WTC11 (cell line): ENCODE measurements at regions not wholly inside any gene's neighbourhood (a gene's known extent, or its start where the extent isn't known, plus 50 kb on each side); places are given as distances from the start of the nearest gene placed in this dataset.

Experiments used
- CTCF ChIP-seq: fragments of 200-600 bp; IDR thresholded peaks from 2 replicates; pipeline ENCODE4 v1.8.0; 2022; ENCODE audit warnings: antibody characterized with exemption
- ESRRA ChIP-seq: sonication (generic); formaldehyde crosslinking; IDR thresholded peaks from 2 replicates; pipeline ENCODE4 v1.8.1; 2022; ENCODE audit warnings: mild to moderate bottlenecking, missing genetic modification reagents, borderline replicate concordance
- FOXJ3 ChIP-seq: sonication (generic); formaldehyde crosslinking; IDR thresholded peaks from 2 replicates; pipeline ENCODE4 v1.9.0; 2021; ENCODE audit warnings: missing genetic modification reagents, mild to moderate bottlenecking, borderline replicate concordance
- SP1 ChIP-seq: sonication (generic); formaldehyde crosslinking; conservative IDR thresholded peaks from 2 replicates; pipeline ENCODE4 v1.8.1; 2022; ENCODE audit warnings: missing genetic modification reagents
- TP53 ChIP-seq: sonication (generic); formaldehyde crosslinking; IDR thresholded peaks from 2 replicates; pipeline ENCODE4 v1.8.1; 2023; ENCODE audit warnings: mild to moderate bottlenecking, missing genetic modification reagents
- USF1 ChIP-seq: sonication (generic); formaldehyde crosslinking; IDR thresholded peaks from 2 replicates; pipeline ENCODE4 v1.8.0; 2022; ENCODE audit warnings: mild to moderate bottlenecking, missing genetic modification reagents
- ZMAT4 ChIP-seq: fragments of 250-450 bp; sonication (Bioruptor Pico); IDR thresholded peaks from 2 replicates; pipeline ENCODE4 v1.9.0; 2021; ENCODE audit warnings: mild to moderate bottlenecking
- ZSCAN18 ChIP-seq: fragments of 250-450 bp; sonication (Bioruptor Pico); IDR thresholded peaks from 2 replicates; pipeline ENCODE4 v2.1.2; 2022; ENCODE audit warnings: mild to moderate bottlenecking, moderate library complexity

GRCh38 chrX:149129767-149130166, 375.3 kb downstream of the IDS start:
- TF ChIP-seq CTCF (no peak), SP1 (CRISPR knock-in tag) (no peak), ESRRA (no peak), FOXJ3 (CRISPR knock-in tag) (no peak), TP53 (CRISPR knock-in tag) (no peak), ZSCAN18 (CRISPR knock-in tag) (no peak), ZMAT4 (CRISPR knock-in tag) (no peak), USF1 (CRISPR knock-in tag) (no peak)
